ENCODE measurements at regions not wholly inside any gene's neighbourhood (a gene's known extent, or its start where the extent isn't known, plus 50 kb on each side); places are given as distances from the start of the nearest gene placed in this dataset.
"Not testable (repeated sequence)": the region's sequence is repeated elsewhere in the genome, so short reads cannot be mapped to it uniquely, and the experiment has no call there.

DNA sequence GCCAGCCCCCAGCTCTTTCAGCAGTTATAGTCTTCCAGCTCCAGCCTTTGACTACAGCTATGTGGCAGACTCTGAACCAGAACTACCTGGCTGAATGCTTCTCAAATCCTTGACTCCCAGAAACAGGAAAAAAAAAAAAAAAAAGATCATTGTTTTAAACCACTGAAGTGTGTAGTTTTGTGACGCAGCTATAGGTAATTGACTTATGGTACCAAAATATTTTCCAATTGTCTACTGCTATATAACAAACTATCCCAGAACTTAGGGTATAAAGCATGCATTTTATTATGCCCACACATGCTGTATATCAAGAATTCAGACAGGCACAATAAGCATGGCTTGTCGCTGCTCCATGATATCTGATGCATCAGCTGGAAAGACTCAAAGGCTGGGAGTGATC, 127.1 kb upstream of the POC5 start:
- no peak for DNase-seq (ENCODE audit: low spot score)

DNA sequence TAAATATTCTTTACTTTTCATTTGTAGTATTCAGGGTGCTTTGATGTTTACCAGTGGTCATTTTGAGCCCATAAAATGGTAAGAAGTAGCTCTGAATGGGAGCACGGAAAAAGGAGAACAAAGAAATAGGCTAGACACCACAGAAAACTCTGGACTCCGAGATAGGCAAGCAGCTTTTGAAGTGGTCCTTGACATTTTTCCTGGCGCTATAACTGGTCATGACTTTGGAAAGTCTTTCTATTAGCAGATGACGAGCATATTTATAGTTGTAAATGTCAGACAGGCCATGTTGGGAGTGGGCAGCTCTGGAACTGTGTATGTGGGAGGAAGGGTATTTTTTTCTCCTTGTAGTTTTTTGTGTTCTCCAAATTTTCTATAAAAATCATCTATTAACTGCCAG, 126.1 kb upstream of the POC5 start:
- DNase-seq (ENCODE audit: low spot score) = no peak

DNA sequence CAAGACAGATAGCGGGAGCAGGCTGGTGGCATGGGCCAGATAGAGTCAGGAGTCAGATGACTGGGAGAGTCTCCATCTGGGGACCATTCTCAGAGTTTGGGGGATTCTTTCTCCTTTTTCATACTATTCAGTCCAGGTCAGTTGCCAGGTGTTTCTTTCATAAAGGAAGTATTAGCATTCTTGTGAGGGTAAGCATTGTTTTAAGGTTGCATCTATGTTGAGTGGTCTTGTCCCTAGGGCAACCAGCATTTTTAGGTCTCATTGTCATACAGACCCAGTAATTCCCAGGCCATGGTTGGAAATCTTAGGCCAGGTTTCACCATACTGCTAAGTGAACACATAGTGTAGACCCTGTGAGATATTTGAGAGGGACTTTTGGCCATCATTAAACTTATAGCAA, 122.3 kb upstream of the POC5 start:
- DNase-seq (ENCODE audit: low spot score) = no peak

DNA sequence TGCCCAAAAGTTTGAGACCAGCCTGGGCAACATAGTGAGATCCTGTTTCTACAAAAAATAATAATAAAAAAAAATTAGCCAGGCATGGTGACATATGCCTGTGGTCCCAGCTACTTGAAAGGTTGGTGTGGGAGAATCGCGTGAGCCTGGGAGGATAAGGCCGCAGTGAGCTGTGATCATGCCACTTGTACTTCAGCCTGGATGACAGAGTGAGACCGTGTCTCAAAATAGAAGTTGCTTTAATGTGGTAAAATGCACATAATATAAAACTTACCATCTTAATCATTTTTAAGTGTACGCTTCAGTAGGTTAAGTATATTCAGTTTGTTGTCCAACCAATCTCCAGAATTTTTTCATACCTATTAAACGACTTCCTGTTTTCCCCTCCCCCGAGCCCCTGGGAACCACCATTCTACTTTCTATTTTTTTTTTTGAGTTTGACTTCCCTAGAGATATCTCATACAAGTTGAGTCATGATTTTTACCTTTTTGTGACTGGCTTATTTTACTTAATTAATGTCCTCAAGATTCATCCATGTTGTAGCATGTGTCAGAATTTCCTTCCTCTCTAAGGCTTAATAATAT, 120.1 kb upstream of the POC5 start:
- no peak for DNase-seq (ENCODE audit: low spot score)

DNA sequence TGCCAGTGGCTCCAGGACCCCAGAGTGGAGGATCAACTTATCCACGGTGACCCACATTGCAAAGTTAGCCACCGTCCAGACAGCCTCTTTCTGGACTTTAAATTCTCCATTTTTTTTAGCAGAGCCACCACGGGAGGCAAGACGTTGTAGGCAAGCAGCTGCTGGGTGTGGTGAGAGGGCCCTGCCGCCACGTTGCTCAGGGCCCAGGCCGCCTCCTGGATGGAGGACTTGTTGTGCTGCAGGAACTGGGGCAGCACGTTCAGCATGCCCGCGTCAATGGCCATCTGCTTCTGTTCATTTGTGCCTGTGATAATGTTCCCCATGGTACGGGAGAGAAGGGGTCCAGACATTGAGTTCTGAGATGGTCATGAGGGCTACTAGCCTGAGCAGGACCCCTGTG, 114.3 kb upstream of the POC5 start:
- DNase-seq (ENCODE audit: low spot score) = no peak

DNA sequence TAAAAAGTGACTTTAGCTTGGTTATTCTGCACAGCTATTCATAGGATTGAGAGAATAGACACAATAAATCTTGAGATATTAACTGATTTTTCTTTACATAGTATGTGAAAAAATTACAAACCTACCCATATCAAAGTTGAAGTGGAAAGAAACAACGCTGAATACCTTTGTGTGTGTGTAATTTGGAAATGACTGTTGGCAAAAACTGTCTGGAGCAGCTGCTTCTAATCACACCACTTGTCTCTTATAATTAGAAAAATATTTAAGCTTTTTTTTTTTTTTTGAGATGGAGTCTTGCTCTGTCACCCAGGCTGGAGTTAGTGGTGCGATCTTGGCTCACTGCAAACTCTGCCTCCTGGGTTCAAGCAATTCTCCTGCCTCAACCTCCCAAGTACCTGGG, 110.8 kb upstream of the POC5 start:
- no peak for DNase-seq (ENCODE audit: low spot score)

DNA sequence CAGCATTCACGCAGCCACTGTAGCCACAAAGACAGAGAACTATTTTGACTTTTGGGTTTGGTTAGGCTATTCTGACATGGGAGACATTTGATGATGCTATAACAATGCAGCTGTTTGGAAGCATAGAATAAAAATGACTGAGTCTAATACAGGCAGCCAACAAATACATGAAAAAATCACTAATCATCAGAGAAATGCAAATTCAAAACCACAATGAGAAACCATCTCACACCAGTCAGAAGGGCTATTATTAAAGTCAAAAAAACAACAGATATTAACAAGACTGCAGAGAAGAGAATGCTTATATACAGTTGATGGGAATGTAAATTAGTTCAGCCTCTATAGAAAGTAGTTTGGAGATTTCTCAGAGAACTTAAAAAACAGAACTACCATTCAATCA, 107.1 kb upstream of the POC5 start:
- no peak for DNase-seq (ENCODE audit: low spot score)

DNA sequence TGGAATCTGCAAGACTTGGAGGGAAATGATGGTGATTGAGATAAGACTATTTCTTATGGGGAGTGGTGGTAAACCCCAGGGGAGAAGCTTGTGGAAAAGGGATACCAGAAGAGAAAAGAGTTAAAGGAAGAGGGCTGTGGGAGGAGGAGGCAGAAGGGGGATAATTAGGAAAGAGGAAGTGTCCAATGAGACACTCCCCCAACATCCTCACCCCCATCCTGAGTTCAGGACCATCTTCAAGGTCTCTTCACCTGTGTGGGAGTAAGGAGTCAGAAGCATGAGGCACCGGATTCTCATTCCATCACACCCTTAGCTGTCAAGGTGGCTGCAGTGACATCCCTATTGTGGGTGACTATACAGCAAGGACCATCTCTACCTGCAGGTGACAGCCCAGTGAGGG, 106.6 kb upstream of the POC5 start:
- no peak for DNase-seq (ENCODE audit: low spot score)

DNA sequence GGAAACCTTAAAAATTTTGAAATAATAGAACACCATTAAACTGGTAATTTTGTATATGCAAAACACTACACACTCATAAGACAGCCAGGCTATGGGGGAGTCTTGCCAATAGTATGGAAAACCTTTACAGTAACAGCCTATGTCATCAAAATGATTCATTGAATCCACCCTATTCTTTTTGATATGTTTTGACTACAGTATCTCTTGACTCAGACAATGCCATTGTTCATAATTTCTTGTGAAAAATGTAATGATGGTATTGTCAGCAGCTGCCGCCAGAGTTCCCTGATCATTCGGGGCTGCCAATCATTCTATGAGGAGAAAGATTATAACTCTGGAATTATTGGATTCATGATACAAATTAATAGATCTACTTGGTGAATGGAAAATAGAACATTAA, 101.4 kb upstream of the POC5 start:
- no peak for DNase-seq (ENCODE audit: low spot score)

DNA sequence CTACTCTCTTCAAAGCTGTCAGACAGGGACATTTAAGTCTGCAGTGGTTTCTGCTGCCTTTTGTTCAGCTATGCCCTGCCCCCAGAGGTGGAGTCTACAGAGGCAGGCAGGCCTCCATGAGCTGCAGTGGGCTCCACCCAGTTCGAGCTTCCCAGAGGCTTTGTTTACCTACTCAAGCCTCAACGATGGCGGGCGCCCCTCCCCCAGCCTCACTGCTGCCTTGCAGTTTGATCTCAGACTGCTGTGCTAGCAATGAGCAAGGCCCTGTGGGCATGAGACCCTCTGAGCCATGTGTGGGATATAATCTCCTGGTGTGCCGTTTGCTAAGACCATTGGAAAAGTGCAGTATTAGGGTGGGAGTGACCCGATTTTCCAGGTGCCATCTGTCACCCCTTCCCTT, 82.5 kb upstream of the POC5 start:
- DNase-seq (ENCODE audit: low spot score) = not testable (repeated sequence)

DNA sequence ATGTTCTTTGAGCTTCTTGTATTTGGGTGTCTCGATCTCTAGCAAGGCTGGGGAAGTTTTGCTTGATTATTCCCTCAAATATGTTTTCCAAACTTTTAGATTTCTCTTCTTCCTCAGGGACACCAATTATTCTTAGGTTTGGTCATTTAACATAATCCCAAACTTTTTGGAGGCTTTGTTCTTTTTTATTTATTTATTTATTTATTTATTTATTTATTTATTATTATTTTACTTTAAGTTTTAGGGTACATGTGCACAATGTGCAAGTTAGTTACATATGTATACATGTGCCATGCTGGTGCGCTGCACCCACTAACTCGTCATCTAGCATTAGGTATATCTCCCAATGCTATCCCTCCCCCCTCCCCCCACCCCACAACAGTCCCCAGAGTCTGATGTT, 52.1 kb upstream of the POC5 start:
- not testable (repeated sequence) for DNase-seq (ENCODE audit: low spot score)
